ENCODE measurements at regions not wholly inside any gene's neighbourhood (a gene's known extent, or its start where the extent isn't known, plus 50 kb on each side); places are given as distances from the start of the nearest gene placed in this dataset.
"Not testable (repeated sequence)": the region's sequence is repeated elsewhere in the genome, so short reads cannot be mapped to it uniquely, and the experiment has no call there.

GRCh38 chr2:19201911-19202462, 156.4 kb downstream of the OSR1 start:
- DNase-seq, result no peak

- no peak for DNase-seq
Observed at GRCh38 chr2:19198381-19198780, 160.0 kb downstream of the OSR1 start.

GRCh38 chr2:19195661-19196060, 162.8 kb downstream of the OSR1 start:
- DNase-seq, result no peak

- no peak for DNase-seq
Observed at GRCh38 chr2:19189391-19189790, 169.0 kb downstream of the OSR1 start.

GRCh38 chr2:19187323-19188020, 171.0 kb downstream of the OSR1 start:
- DNase-seq, result no peak

GRCh38 chr2:19185086-19185485, 173.3 kb downstream of the OSR1 start:
- DNase-seq, result no peak

- no peak for DNase-seq
Observed at GRCh38 chr2:19178175-19178574, 180.2 kb downstream of the OSR1 start.

GRCh38 chr2:19176977-19177376, 181.4 kb downstream of the OSR1 start:
- no peak for DNase-seq

- DNase-seq, result no peak
Observed at GRCh38 chr2:19176172-19176852, 182.1 kb downstream of the OSR1 start.

- DNase-seq, result no peak
Observed at GRCh38 chr2:19174176-19174575, 184.2 kb downstream of the OSR1 start.

GRCh38 chr2:19171409-19171808, 187.0 kb downstream of the OSR1 start:
- no peak for DNase-seq

- DNase-seq, result no peak
Observed at GRCh38 chr2:19169134-19169768, 189.2 kb downstream of the OSR1 start.

GRCh38 chr2:19164099-19164498, 194.3 kb downstream of the OSR1 start:
- not testable (repeated sequence) for DNase-seq

GRCh38 chr2:19158896-19159295, 199.5 kb downstream of the OSR1 start:
- DNase-seq, result no peak

GRCh38 chr2:19158211-19158610, 200.2 kb downstream of the OSR1 start:
- DNase-seq, result no peak

- no peak for DNase-seq
Observed at GRCh38 chr2:19156646-19157045, 201.8 kb downstream of the OSR1 start.

- DNase-seq, result no peak
Observed at GRCh38 chr2:19150726-19151125, 207.7 kb downstream of the OSR1 start.

- DNase-seq, result no peak
Observed at GRCh38 chr2:19146867-19147266, 211.6 kb downstream of the OSR1 start.

- DNase-seq, result no peak
Observed at GRCh38 chr2:19141234-19142004, 217.0 kb downstream of the OSR1 start.

GRCh38 chr2:19140463-19141208, 217.8 kb downstream of the OSR1 start:
- no peak for DNase-seq

- no peak for DNase-seq
Observed at GRCh38 chr2:19139386-19139785, 219.0 kb downstream of the OSR1 start.

GRCh38 chr2:19138264-19138825, 220.1 kb downstream of the OSR1 start:
- no peak for DNase-seq

Data from C1 segment of cervical spinal cord (tissue), 14 donors.